ENCODE measurements at regions not wholly inside any gene's neighbourhood (a gene's known extent, or its start where the extent isn't known, plus 50 kb on each side); places are given as distances from the start of the nearest gene placed in this dataset.
A peak's percentile ranks its signal among the peaks of the same experiment; 100 is the strongest.

DNA sequence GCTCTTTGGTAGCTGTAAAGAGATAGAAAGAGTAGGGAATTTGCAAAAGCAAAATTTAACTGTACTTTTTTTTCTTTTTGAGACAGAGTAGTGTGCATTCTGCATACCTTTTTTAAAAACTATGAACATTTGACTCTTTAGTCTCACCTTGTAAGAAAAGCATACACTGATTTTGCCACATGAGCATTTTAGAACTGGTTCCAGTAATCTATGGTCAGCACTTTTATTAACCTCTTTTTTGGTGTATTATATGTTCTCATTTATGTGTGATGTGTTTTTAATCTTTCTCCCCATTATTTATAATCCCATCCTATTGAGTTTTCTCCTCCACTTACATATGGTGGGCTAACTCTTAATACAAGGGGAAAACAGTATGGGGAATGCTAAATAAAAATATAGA is 1111.4 kb downstream of the FLRT2 start:
- H3K4me3 Mint-ChIP-seq = no peak overlapping the region
- peaks cover 8% of the 10 kb centered on the region for H3K9me3 Mint-ChIP-seq
- ATAC-seq = no peak
- no peak for DNase-seq (ENCODE audit: low spot score in 2 of 2)
- no peaks in the 10 kb centered on the region for H3K36me3 Mint-ChIP-seq
- H3K27ac Mint-ChIP-seq = no peak overlapping the region
- no peaks in the 10 kb centered on the region for H3K4me1 Mint-ChIP-seq

DNA sequence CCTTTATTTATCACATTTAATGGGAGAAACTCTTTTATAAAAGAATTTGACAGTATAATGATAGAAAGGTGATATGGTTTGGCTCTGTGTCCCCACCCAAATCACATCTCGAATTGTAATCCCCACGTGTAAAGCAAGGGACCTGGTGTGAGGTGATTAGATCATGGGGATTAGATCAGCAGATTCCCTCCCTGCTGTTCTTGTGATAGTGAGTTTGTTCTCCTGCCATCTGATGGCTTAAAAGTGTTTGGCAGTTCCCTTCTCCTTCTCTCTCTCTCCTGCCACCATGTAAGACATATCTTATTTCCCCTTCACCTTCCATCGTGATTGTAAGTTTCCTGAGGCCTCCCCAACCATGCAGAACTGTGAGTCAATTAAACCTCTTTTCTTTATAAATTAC is 1110.3 kb downstream of the FLRT2 start:
- Mint-ChIP-seq H3K36me3 (no peaks in the 10 kb centered on the region), H3K9me3 (peaks cover 11% of the 10 kb centered on the region), H3K27ac (no peak overlapping the region), H3K4me3 (no peak overlapping the region), H3K4me1 (no peaks in the 10 kb centered on the region)
- ATAC-seq = no peak
- no peak for DNase-seq (ENCODE audit: low spot score in 2 of 2)

DNA sequence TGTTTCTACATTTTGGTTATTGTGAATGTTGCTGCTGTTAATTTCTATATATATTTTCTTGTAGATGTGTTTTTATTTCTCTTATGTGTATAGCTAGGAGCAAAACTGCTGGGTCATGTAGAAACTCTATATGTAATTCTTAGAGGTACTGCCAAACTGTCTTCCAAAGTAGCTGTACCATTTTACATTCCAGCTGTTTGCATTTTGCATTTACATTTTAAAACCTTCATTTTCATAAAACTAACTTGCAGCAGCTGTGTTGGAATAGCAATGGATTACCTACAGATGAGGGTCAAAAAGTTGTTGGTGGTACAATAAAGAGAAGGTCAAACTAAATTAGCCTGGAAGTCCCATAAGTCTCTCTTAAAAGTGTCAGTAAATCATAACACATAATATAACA is 1109.7 kb downstream of the FLRT2 start:
- Mint-ChIP-seq H3K27ac (no peak overlapping the region), H3K9me3 (peaks cover 11% of the 10 kb centered on the region), H3K4me3 (no peak overlapping the region), H3K4me1 (no peaks in the 10 kb centered on the region), H3K36me3 (no peaks in the 10 kb centered on the region)
- DNase-seq (ENCODE audit: low spot score in 2 of 2) (no peak), ATAC-seq (no peak)

DNA sequence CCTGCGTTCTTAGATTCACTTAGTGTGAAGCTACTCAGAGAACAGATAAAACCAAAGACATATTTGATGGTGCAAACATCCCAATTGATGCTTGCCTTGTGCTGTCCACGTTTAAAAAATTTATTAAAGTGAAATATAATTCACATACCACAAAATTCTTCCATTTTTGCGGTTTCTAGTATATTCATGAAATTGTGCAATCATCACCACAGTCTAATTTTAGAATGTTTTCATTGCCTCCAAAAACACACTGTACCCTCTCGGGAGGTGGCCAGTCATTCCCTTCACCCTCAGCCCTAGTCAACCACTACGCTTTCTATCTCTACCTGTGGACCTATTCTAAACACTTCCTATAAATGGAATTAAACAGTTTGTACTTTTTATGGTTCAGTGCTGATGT is 1109.2 kb downstream of the FLRT2 start:
- no peak overlapping the region for H3K4me3 Mint-ChIP-seq
- no peak overlapping the region for H3K27ac Mint-ChIP-seq
- H3K36me3 Mint-ChIP-seq = no peaks in the 10 kb centered on the region
- H3K9me3 Mint-ChIP-seq = peaks cover 11% of the 10 kb centered on the region
- no peak for DNase-seq (ENCODE audit: low spot score in 2 of 2)
- H3K4me1 Mint-ChIP-seq = no peaks in the 10 kb centered on the region
- ATAC-seq = no peak

DNA sequence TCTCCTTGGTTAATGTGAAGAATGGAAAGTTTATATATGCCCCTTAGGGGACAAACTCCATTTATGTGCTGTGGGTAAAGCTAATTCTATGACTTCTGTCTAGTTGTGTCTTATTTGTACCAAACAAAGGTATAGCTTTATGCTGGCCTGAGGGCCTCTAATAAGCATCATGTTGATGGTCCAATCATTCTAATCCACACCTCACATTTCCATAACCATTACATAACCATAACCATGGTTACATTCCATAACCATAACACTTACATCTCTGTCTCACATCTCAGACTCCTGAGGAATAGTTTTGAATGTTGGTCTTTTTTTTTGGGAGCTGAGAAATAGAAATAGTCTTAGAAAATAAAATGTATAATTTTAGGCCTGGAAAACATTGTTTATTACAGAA is 1097.1 kb downstream of the FLRT2 start:
- no peak overlapping the region for H3K27ac Mint-ChIP-seq
- ATAC-seq = no peak

DNA sequence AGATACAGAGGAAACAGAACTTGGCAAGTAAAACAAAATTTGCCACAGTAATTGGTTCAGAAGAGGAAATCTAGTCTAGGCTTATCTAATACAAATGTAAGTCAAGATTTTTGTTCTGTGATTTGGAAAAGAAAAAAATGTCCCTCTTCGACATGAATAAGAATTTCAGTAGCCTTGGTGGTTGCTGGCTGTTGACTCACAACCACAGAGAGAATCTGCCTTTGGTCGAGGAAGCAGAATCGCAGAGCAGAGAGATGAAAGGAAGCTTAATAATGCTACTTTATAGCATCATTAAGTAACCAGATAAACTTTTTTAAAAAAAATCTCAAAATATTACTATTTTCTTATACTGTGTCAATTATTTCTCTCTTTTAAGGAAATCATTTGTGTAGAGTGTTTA is 1096.6 kb downstream of the FLRT2 start:
- DNase-seq (ENCODE audit: low spot score in 2 of 2) (no peak), ATAC-seq (peak; percentile 75)
- Mint-ChIP-seq H3K27ac (no peak overlapping the region), H3K4me3 (no peak overlapping the region), H3K9me3 (peaks cover 11% of the 10 kb centered on the region), H3K4me1 (no peaks in the 10 kb centered on the region), H3K36me3 (no peaks in the 10 kb centered on the region)

More for the DNA sequence above, 1097.1 kb downstream of the FLRT2 start:
- DNase-seq (ENCODE audit: low spot score in 2 of 2) = no peak
- no peak overlapping the region for H3K4me3 Mint-ChIP-seq
- no peaks in the 10 kb centered on the region for H3K4me1 Mint-ChIP-seq
- no peaks in the 10 kb centered on the region for H3K36me3 Mint-ChIP-seq
- H3K9me3 Mint-ChIP-seq = peaks cover 11% of the 10 kb centered on the region

DNA sequence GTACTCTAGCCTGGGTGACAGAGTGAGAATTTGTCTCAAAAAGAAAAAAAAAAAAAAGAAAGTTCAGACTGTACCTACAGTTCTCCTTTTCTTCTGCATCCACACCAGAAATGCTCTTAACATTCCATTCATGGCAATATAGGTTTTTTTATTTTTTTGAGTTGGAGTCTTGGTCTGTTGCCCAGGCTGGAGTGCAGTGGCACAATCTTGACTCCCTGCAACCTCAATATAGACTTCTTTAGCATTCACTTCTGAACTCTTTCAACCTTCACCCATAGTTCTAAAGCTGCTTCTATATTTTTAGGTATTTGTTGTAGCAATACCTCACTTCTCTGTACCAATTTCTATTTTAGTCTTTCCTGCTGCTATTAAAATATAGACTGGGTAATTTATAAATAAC is 1095.7 kb downstream of the FLRT2 start:
- DNase-seq (ENCODE audit: low spot score in 2 of 2) = no peak
- Mint-ChIP-seq H3K36me3 (no peaks in the 10 kb centered on the region), H3K4me1 (no peaks in the 10 kb centered on the region), H3K27ac (no peak overlapping the region), H3K4me3 (no peak overlapping the region), H3K9me3 (peaks cover 9% of the 10 kb centered on the region)
- ATAC-seq = no peak

DNA sequence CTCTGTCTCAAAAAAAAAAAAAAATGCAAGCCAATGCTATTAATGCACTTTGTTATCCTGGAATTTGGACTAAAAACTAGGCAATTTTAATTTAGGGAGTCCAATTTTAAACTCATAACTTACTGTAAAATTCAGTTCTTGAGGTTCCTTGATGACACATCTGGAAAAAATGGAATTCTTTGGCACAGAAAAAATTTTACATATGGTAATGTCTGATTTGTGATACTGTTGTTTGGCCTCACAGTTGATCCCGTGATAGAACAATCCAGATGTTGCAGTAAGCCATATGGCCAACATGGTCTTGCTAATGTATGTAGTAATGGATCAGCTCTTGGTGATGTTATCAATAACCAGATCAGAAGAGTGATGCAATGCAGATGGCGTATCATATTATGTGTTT is 1089.8 kb downstream of the FLRT2 start:
- Mint-ChIP-seq H3K4me1 (no peaks in the 10 kb centered on the region), H3K4me3 (no peak overlapping the region), H3K36me3 (no peaks in the 10 kb centered on the region), H3K27ac (no peak overlapping the region), H3K9me3 (no peaks in the 10 kb centered on the region)
- DNase-seq (ENCODE audit: low spot score in 2 of 2) = no peak
- ATAC-seq = no peak

DNA sequence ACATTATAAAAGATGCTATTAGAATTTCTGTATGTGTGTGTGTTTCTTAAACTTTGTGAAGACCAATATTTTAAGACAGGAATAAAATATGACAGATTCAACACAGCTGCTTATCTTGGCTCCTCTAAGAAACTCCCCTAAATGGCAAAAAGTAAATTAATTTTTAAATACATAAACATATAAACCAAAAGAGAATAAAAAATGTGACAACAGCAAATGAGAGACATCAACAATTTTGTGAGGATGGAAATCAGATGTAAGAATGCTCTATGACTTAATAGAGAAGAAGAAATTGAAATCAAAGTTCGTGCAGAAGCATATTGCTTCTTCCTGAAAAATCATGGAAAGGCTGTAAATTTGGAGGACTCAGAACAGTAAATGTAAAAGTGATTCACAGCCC is 1083.8 kb downstream of the FLRT2 start:
- Mint-ChIP-seq H3K4me1 (no peaks in the 10 kb centered on the region), H3K27ac (no peak overlapping the region), H3K9me3 (no peaks in the 10 kb centered on the region), H3K36me3 (no peaks in the 10 kb centered on the region), H3K4me3 (no peak overlapping the region)
- DNase-seq (ENCODE audit: low spot score in 2 of 2) = no peak
- ATAC-seq = no peak

DNA sequence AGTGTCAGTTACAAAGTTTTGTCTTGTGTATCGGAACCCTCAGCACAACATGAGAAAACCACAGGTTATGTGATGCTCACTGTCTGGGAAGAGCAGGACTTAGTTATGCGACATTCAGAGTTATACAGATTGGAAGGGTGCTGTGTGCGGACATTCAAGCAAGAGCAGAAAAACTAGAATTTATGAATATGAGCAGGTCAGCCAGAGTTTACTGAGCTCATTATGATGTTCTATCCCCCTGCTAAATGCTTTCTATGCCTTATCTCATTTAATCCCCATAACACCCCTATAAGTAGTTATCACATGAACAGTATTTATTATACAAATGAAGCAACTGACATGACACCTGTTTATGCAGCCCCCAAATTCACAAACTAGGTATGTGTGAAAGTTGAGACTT is 1083.2 kb downstream of the FLRT2 start:
- ATAC-seq (no peak), DNase-seq (ENCODE audit: low spot score in 2 of 2) (no peak)
- Mint-ChIP-seq H3K4me3 (no peak overlapping the region), H3K9me3 (no peaks in the 10 kb centered on the region), H3K27ac (no peak overlapping the region), H3K36me3 (no peaks in the 10 kb centered on the region), H3K4me1 (no peaks in the 10 kb centered on the region)

DNA sequence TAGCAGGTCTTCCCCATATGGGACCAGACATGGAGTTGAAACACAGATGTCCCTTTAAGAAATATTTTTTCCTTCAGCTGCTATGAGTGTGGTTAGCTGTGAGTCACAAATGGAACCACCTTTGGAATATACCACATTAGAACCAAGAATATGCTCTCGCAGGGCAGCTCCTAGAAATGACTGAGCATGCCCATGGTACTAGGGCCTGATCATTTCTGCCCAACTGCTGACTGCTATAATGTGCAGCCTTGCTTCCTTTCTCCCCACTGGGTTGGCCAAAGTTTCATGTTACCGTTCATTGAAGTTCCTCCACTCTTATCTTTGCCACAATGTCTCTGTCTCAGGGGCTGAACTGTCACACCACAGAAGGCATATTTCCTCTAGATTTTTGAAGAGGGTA is 1074.6 kb downstream of the FLRT2 start:
- no peaks in the 10 kb centered on the region for H3K36me3 Mint-ChIP-seq
- no peak overlapping the region for H3K27ac Mint-ChIP-seq
- DNase-seq (ENCODE audit: low spot score in 2 of 2) = no peak
- peak; percentile 72 for ATAC-seq
- H3K9me3 Mint-ChIP-seq = peaks cover 12% of the 10 kb centered on the region
- H3K4me3 Mint-ChIP-seq = no peak overlapping the region
- peaks cover 6% of the 10 kb centered on the region for H3K4me1 Mint-ChIP-seq

DNA sequence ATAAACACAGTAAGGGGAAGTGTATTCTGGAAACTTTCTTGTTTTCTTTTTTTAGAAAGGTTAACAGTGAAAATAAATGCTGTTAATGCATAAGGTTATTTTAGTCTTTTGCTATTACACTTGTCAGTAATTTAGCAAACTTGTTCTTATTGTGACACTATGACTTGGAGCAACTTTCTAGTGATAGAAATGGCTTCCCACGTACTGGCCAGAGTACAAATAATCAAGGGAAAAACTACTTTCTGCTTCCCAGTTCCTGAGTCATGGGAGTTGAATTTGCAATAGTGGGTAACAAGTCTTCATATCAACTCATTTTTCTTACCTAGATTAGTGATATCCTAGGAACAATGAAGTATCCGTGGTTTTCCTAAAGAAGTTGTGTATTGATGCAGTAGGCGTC is 1072.3 kb downstream of the FLRT2 start:
- H3K27ac Mint-ChIP-seq = no peak overlapping the region
- no peaks in the 10 kb centered on the region for H3K36me3 Mint-ChIP-seq
- H3K4me1 Mint-ChIP-seq = peaks cover 6% of the 10 kb centered on the region
- peaks cover 12% of the 10 kb centered on the region for H3K9me3 Mint-ChIP-seq
- ATAC-seq (no peak), DNase-seq (ENCODE audit: low spot score in 2 of 2) (no peak)
- no peak overlapping the region for H3K4me3 Mint-ChIP-seq

DNA sequence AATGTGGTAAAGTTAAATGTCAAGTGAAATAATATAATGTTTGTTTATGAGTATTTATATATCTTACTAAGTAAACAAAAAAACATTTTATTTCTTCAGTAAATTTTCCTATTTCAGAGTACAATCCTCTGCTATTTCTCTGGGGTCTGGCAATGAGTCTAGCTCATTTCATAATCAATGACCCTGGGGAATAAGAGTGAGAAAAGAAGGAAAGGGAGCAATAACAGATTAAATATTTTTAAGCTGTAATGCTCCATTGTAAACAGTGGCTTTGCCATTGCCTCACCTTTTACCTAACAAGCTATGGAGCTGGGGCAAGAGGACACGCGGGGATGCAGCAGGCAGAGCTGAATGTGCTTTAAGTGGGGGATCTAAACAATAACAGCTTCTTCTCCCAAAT is 1071.9 kb downstream of the FLRT2 start:
- DNase-seq (ENCODE audit: low spot score in 2 of 2) (no peak), ATAC-seq (no peak)
- Mint-ChIP-seq H3K4me3 (no peak overlapping the region), H3K27ac (no peak overlapping the region), H3K36me3 (no peaks in the 10 kb centered on the region), H3K9me3 (peaks cover 12% of the 10 kb centered on the region), H3K4me1 (peaks cover 6% of the 10 kb centered on the region)

DNA sequence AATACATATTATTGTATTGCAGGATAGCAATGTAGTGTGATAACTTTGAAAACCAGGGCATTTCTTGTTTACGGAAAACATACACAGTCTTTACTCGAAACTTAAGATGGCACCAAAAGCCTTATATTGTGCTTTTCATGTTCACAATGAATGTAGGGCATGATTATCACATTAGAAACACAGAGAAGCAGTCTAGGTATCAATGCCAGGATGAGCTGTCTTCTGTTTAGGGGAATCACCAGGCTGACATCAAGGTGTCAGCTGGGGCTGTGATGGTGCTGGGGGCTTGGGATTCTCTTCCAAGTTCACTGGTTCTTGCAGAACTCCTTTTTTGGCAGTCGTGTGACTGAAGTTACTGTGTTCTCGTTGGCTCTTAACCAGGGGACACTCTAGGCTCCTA is 1067.3 kb downstream of the FLRT2 start:
- DNase-seq (ENCODE audit: low spot score in 2 of 2) (no peak), ATAC-seq (peak; percentile 69)
- no peaks in the 10 kb centered on the region for H3K36me3 Mint-ChIP-seq
- peak overlapping the region; percentile 52 for H3K27ac Mint-ChIP-seq
- H3K4me1 Mint-ChIP-seq = peaks cover 4% of the 10 kb centered on the region
- H3K4me3 Mint-ChIP-seq = no peak overlapping the region
- H3K9me3 Mint-ChIP-seq = peaks cover 6% of the 10 kb centered on the region

DNA sequence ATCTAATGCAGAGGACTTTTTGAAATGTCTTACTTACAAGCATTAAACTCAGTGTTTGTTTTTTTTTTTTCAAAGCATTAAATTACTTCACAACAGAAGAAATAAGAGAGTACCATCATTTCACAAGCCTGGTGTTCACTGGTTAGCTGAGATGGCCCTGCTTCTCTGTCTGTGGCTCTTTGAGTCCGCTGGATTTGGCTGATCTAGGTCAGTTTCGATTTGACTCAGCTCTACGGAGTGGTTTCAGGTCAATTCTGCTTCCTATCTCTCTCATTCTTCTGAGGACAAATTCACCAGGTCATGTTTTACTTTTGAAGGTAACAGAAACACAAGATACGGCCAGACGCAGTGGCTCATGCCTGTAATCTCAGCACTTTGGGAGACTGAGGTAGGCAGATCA is 1066.1 kb downstream of the FLRT2 start:
- H3K9me3 Mint-ChIP-seq = peaks cover 3% of the 10 kb centered on the region
- DNase-seq (ENCODE audit: low spot score in 2 of 2) (no peak), ATAC-seq (peak; percentile 95)
- peaks cover 4% of the 10 kb centered on the region for H3K4me1 Mint-ChIP-seq
- H3K36me3 Mint-ChIP-seq = no peaks in the 10 kb centered on the region
- H3K4me3 Mint-ChIP-seq = peak overlapping the region; percentile 16
- H3K27ac Mint-ChIP-seq = no peak overlapping the region

DNA sequence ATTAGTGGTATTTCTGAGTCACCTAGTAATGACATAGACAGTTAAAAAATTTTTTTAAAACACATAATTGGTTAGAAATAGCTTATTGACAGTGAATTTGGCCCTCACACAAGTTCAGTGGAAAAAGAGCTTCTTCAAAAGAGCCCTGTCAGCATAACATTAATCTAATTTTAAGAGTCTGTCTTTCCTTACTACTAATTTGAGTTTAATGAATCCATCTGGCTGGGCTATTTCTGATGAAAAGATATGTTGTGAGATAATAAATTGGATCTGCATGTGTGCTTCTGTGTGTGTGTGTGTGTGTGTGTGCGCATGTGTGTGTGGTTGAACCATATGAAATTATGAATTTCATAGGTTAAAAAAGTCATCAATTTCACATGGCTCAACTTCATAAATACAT is 1045.2 kb downstream of the FLRT2 start:
- Mint-ChIP-seq H3K4me3 (no peak overlapping the region), H3K27ac (no peak overlapping the region)
- DNase-seq (ENCODE audit: low spot score in 2 of 2) = no peak

DNA sequence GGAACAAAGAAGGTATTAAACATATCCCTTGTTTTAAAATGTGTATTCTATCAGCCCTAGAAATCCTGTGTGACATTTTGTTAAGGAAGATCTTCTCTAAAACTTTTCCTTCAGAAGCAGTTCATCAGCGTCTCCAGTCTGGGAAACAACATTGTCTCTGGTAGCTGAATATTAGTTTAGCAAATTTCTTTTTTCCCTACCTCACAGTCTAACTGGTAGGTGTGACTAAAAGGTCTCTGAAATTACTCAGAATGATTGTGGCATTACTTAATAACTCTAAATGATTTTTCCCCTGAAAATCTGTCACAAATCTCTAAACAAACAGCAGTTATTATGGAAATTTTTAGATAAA is 1044.8 kb downstream of the FLRT2 start:
- Mint-ChIP-seq H3K9me3 (peaks cover 9% of the 10 kb centered on the region), H3K36me3 (no peaks in the 10 kb centered on the region), H3K4me1 (no peaks in the 10 kb centered on the region), H3K4me3 (no peak overlapping the region), H3K27ac (no peak overlapping the region)
- ATAC-seq (no peak), DNase-seq (ENCODE audit: low spot score in 2 of 2) (no peak)

More for the DNA sequence above, 1045.2 kb downstream of the FLRT2 start:
- Mint-ChIP-seq H3K36me3 (no peaks in the 10 kb centered on the region), H3K9me3 (peaks cover 5% of the 10 kb centered on the region), H3K4me1 (no peaks in the 10 kb centered on the region)
- no peak for ATAC-seq
